GM18499 (cell line): ENCODE measurements at regions not wholly inside any gene's neighbourhood (a gene's known extent, or its start where the extent isn't known, plus 50 kb on each side); places are given as distances from the start of the nearest gene placed in this dataset.
"Not testable (repeated sequence)": the region's sequence is repeated elsewhere in the genome, so short reads cannot be mapped to it uniquely, and the experiment has no call there.

Source experiments
- ATAC-seq: cut with Tn5 transposase; IDR thresholded peaks from one replicate; pipeline ENCODE4 v1.9.1; 2021; ENCODE audit warnings: moderate number of reproducible peaks; ENCODE audit not compliant: insufficient read depth, unreplicated experiment

- ATAC-seq = not testable (repeated sequence)
These were observed 61.3 kb downstream of the SYF2 start for GRCh38 chr1:25171013-25171412.

- no peak for ATAC-seq
These were observed 61.9 kb downstream of the SYF2 start for GRCh38 chr1:25170439-25170838.

- ATAC-seq = no peak
These were observed 62.7 kb downstream of the SYF2 start for GRCh38 chr1:25169610-25170009.

GRCh38 chr1:25169168-25169567, 63.1 kb downstream of the SYF2 start:
- ATAC-seq = no peak

- no peak for ATAC-seq
These were observed 63.9 kb downstream of the SYF2 start for GRCh38 chr1:25168193-25169071.

GRCh38 chr1:25167269-25168192, 64.8 kb downstream of the SYF2 start:
- ATAC-seq = no peak

- ATAC-seq = no peak
These were observed 65.5 kb downstream of the SYF2 start for GRCh38 chr1:25166847-25167246.

GRCh38 chr1:25163986-25164385, 68.3 kb downstream of the SYF2 start:
- ATAC-seq = no peak

- no peak for ATAC-seq
These were observed 70.3 kb downstream of the SYF2 start for GRCh38 chr1:25161981-25162380.

- no peak for ATAC-seq
These were observed 74.5 kb downstream of the SYF2 start for GRCh38 chr1:25157846-25158245.

GRCh38 chr1:25150985-25151495, 81.3 kb downstream of the SYF2 start:
- ATAC-seq = no peak

- ATAC-seq = no peak
These were observed 83.5 kb downstream of the SYF2 start for GRCh38 chr1:25148673-25149300.

GRCh38 chr1:25146451-25146855, 85.8 kb downstream of the SYF2 start:
- no peak for ATAC-seq

- no peak for ATAC-seq
These were observed 86.4 kb downstream of the SYF2 start for GRCh38 chr1:25145775-25146393.

- no peak for ATAC-seq
These were observed 92.1 kb downstream of the SYF2 start for GRCh38 chr1:25140073-25140797.

GRCh38 chr1:25137521-25138395, 94.5 kb downstream of the SYF2 start:
- ATAC-seq = no peak

- no peak for ATAC-seq
These were observed 95.2 kb downstream of the SYF2 start for GRCh38 chr1:25137106-25137505.

- ATAC-seq = no peak
These were observed 96.4 kb downstream of the SYF2 start for GRCh38 chr1:25135909-25136308.
